ENCODE measurements at regions not wholly inside any gene's neighbourhood (a gene's known extent, or its start where the extent isn't known, plus 50 kb on each side); places are given as distances from the start of the nearest gene placed in this dataset.

- Histone ChIP-seq H3K4me2 (ENCODE audit: low read depth, low read length) (no peak overlapping the region), H2BK20ac (ENCODE audit: low read depth, low read length) (no peak overlapping the region), H2BK5ac (ENCODE audit: low read depth, low read length, poor library complexity, severe bottlenecking) (no peak overlapping the region), H4K5ac (ENCODE audit: low read depth, low read length) (no peak overlapping the region), H3K14ac (replicated peaks; ENCODE audit: low read depth, low read length) (no peak overlapping the region), H4K91ac (ENCODE audit: insufficient read depth, low read depth, low read length) (no peak overlapping the region), H2AK9ac (replicated peaks; ENCODE audit: low read depth, low read length, poor library complexity) (no peak overlapping the region), H3K79me1 (ENCODE audit: low read depth in 1 of 2, low read length in 2 of 2) (no peaks in the 10 kb centered on the region), H2BK15ac (ENCODE audit: low read depth, low read length) (no peak overlapping the region), H3K56ac (ENCODE audit: extremely low read depth, insufficient read depth, low read length) (no peak overlapping the region), H3K9me1 (ENCODE audit: insufficient read depth, low read length) (no peaks in the 10 kb centered on the region), H3K9ac (ENCODE audit: low read depth, low read length) (no peak overlapping the region), H4K20me1 (ENCODE audit: insufficient read depth, low read length) (no peaks in the 10 kb centered on the region), H3K18ac (ENCODE audit: low read depth, low read length) (no peak overlapping the region), H2AK5ac (ENCODE audit: low read depth, low read length) (no peak overlapping the region), H3K36me3 (ENCODE audit: control insufficient read depth, insufficient read depth, low read length) (no peaks in the 10 kb centered on the region), H3K4me3 (ENCODE audit: insufficient read depth, low read depth, low read length) (no peak overlapping the region), H2AFZ (replicated peaks; ENCODE audit: low read length, poor library complexity) (no peak overlapping the region), H3K4me1 (ENCODE audit: control insufficient read depth, insufficient read depth, low read length) (no peaks in the 10 kb centered on the region), H3K9me3 (ENCODE audit: control insufficient read depth, insufficient read depth, low read length) (no peaks in the 10 kb centered on the region), H3K27ac (ENCODE audit: insufficient read depth, low read length) (no peak overlapping the region), H3K27me3 (ENCODE audit: control insufficient read depth, insufficient read depth, low read length) (no peaks in the 10 kb centered on the region), H3K4ac (ENCODE audit: low read depth, low read length) (no peak overlapping the region), H4K8ac (ENCODE audit: low read depth in 2 of 2, low read length in 2 of 2) (no peak overlapping the region), H2BK120ac (ENCODE audit: low read depth, low read length) (no peak overlapping the region), H3K23ac (ENCODE audit: low read depth, low read length) (no peak overlapping the region)
- in situ Hi-C loops (cut with MboI; ENCODE audit: low sequenced_read_pairs): no loop called here
- TF ChIP-seq FOS (IDR thresholded peaks at IDR 0.05; ENCODE audit: low read depth, low read length) (no peak), MAFK (IDR thresholded peaks at IDR 0.05; ENCODE audit: low read depth, low read length) (no peak), CTCF (conservative IDR thresholded peaks at IDR 0.05; ENCODE audit: low read depth, low read length) (no peak), CHD1 (IDR thresholded peaks at IDR 0.05; ENCODE audit: low read depth, low read length) (no peak), MAZ (IDR thresholded peaks at IDR 0.05; ENCODE audit: borderline replicate concordance, low read depth, low read length) (no peak), SMC3 (IDR thresholded peaks at IDR 0.05; ENCODE audit: low read depth, low read length) (no peak), BHLHE40 (IDR thresholded peaks at IDR 0.05; ENCODE audit: low read depth, low read length) (no peak), RCOR1 (IDR thresholded peaks at IDR 0.05; ENCODE audit: insufficient replicate concordance, low read length) (no peak), RAD21 (IDR thresholded peaks at IDR 0.05; ENCODE audit: low read length) (no peak)
- TF ChIP-seq, protein P1, sequence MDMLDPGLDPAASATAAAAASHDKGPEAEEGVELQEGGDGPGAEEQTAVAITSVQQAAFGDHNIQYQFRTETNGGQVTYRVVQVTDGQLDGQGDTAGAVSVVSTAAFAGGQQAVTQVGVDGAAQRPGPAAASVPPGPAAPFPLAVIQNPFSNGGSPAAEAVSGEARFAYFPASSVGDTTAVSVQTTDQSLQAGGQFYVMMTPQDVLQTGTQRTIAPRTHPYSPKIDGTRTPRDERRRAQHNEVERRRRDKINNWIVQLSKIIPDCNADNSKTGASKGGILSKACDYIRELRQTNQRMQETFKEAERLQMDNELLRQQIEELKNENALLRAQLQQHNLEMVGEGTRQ (IDR thresholded peaks at IDR 0.05; ENCODE audit: low read depth, low read length): no peak
- intact Hi-C loops (cut with micrococcal nuclease): no loop called here
- POLR2A ChIA-PET (ENCODE audit: unreplicated experiment): no interaction called here
- CTCF ChIA-PET: no interaction called here
- dilution Hi-C loops (cut with HindIII; ENCODE audit: low sequenced_read_pairs, unreplicated experiment): no loop called here
- no peak for ATAC-seq (ENCODE audit: low read depth)
- no peak for DNase-seq
- BruUV-seq (replicated peaks): no TSS peak
Measured at GRCh38 chr1:61520401-61520800, 204.5 kb downstream of the TM2D1 start.
